ENCODE measurements at regions not wholly inside any gene's neighbourhood (a gene's known extent, or its start where the extent isn't known, plus 50 kb on each side); places are given as distances from the start of the nearest gene placed in this dataset.
A peak's percentile ranks its signal among the peaks of the same experiment; 100 is the strongest.

GRCh38 chr5:58326022-58326421 lies 133.9 kb downstream of the PLK2 start:
- H4K5ac ChIP-seq (ENCODE audit: low read length): no peak overlapping the region
- no peak overlapping the region for H3K27ac ChIP-seq (ENCODE audit: low read depth, low read length)
- H3K79me1 ChIP-seq (ENCODE audit: low read length): no peaks in the 10 kb centered on the region
- no peaks in the 10 kb centered on the region for H3K79me2 ChIP-seq (ENCODE audit: control insufficient read depth, insufficient read depth, low read length)
- no peak overlapping the region for H3K4me3 ChIP-seq (ENCODE audit: low read length)
- DNase-seq: no peak
- no peak overlapping the region for H3K4me2 ChIP-seq (ENCODE audit: low read length)
- no peak overlapping the region for H2AK5ac ChIP-seq (ENCODE audit: low read length)
- no peak overlapping the region for H2BK5ac ChIP-seq (ENCODE audit: low read length)
- no peaks in the 10 kb centered on the region for H3K4me1 ChIP-seq (ENCODE audit: control insufficient read depth, low read depth, low read length)
- no peak overlapping the region for H2BK15ac ChIP-seq (replicated peaks; ENCODE audit: low read depth)
- H3K56ac ChIP-seq (ENCODE audit: low read length): no peak overlapping the region
- no peak overlapping the region for H2BK120ac ChIP-seq (ENCODE audit: low read depth, low read length)
- no peak overlapping the region for H3K9ac ChIP-seq (ENCODE audit: low read length)
- no peak overlapping the region for H3K18ac ChIP-seq (ENCODE audit: low read length)
- no peaks in the 10 kb centered on the region for H3K36me3 ChIP-seq (ENCODE audit: control insufficient read depth, insufficient read depth, low read length)
- no peak overlapping the region for H3K23ac ChIP-seq (ENCODE audit: low read length)
- no peak overlapping the region for H4K8ac ChIP-seq (ENCODE audit: low read depth, low read length)
- H3K27me3 ChIP-seq (ENCODE audit: insufficient read depth, low read length, poor library complexity): no peaks in the 10 kb centered on the region
- whole genome bisulfite sequencing (ENCODE audit: extremely low coverage, insufficient coverage, low lambda C conversion rate): no CpG with 5 or more reads among the region's 1 CpG
- H3K4ac ChIP-seq (ENCODE audit: low read depth, low read length): no peak overlapping the region

GRCh38 chr5:58322453-58322852 lies 137.4 kb downstream of the PLK2 start:
- no peak overlapping the region for H2BK5ac ChIP-seq (ENCODE audit: low read length)
- H3K56ac ChIP-seq (ENCODE audit: low read length): no peak overlapping the region
- H2BK120ac ChIP-seq (ENCODE audit: low read depth, low read length): no peak overlapping the region
- no peak overlapping the region for H3K4ac ChIP-seq (ENCODE audit: low read depth, low read length)
- H3K27me3 ChIP-seq (ENCODE audit: insufficient read depth, low read length, poor library complexity): no peaks in the 10 kb centered on the region
- no peaks in the 10 kb centered on the region for H3K79me2 ChIP-seq (ENCODE audit: control insufficient read depth, insufficient read depth, low read length)
- H3K4me3 ChIP-seq (ENCODE audit: low read length): no peak overlapping the region
- H4K8ac ChIP-seq (ENCODE audit: low read depth, low read length): no peak overlapping the region
- no peak overlapping the region for H4K5ac ChIP-seq (ENCODE audit: low read length)
- H2AK5ac ChIP-seq (ENCODE audit: low read length): no peak overlapping the region
- peak; percentile 63 for DNase-seq
- no peak overlapping the region for H3K23ac ChIP-seq (ENCODE audit: low read length)
- H3K36me3 ChIP-seq (ENCODE audit: control insufficient read depth, insufficient read depth, low read length): no peaks in the 10 kb centered on the region
- no peaks in the 10 kb centered on the region for H3K4me1 ChIP-seq (ENCODE audit: control insufficient read depth, low read depth, low read length)
- H3K27ac ChIP-seq (ENCODE audit: low read depth, low read length): no peak overlapping the region
- H3K18ac ChIP-seq (ENCODE audit: low read length): no peak overlapping the region
- no peak overlapping the region for H3K9ac ChIP-seq (ENCODE audit: low read length)
- no peak overlapping the region for H3K4me2 ChIP-seq (ENCODE audit: low read length)
- H3K79me1 ChIP-seq (ENCODE audit: low read length): no peaks in the 10 kb centered on the region
- no CpG with 5 or more reads among the region's 3 CpGs for WGBS (ENCODE audit: extremely low coverage, insufficient coverage, low lambda C conversion rate)
- no peak overlapping the region for H2BK15ac ChIP-seq (replicated peaks; ENCODE audit: low read depth)

GRCh38 chr5:58318468-58318867 lies 141.4 kb downstream of the PLK2 start:
- Histone ChIP-seq H3K4me2 (ENCODE audit: low read length) (no peak overlapping the region), H2AK5ac (ENCODE audit: low read length) (no peak overlapping the region), H3K23ac (ENCODE audit: low read length) (no peak overlapping the region), H3K27ac (ENCODE audit: low read depth, low read length) (no peak overlapping the region), H3K36me3 (ENCODE audit: control insufficient read depth, insufficient read depth, low read length) (no peaks in the 10 kb centered on the region), H4K5ac (ENCODE audit: low read length) (no peak overlapping the region), H3K4ac (ENCODE audit: low read depth, low read length) (no peak overlapping the region), H3K79me2 (ENCODE audit: control insufficient read depth, insufficient read depth, low read length) (no peaks in the 10 kb centered on the region), H2BK5ac (ENCODE audit: low read length) (no peak overlapping the region), H3K9ac (ENCODE audit: low read length) (no peak overlapping the region), H2BK15ac (replicated peaks; ENCODE audit: low read depth) (no peak overlapping the region), H3K56ac (ENCODE audit: low read length) (no peak overlapping the region), H3K4me1 (ENCODE audit: control insufficient read depth, low read depth, low read length) (no peaks in the 10 kb centered on the region), H3K27me3 (ENCODE audit: insufficient read depth, low read length, poor library complexity) (no peaks in the 10 kb centered on the region), H3K79me1 (ENCODE audit: low read length) (no peaks in the 10 kb centered on the region), H2BK120ac (ENCODE audit: low read depth, low read length) (no peak overlapping the region), H3K4me3 (ENCODE audit: low read length) (no peak overlapping the region), H3K18ac (ENCODE audit: low read length) (no peak overlapping the region), H4K8ac (ENCODE audit: low read depth, low read length) (no peak overlapping the region)
- WGBS (ENCODE audit: extremely low coverage, insufficient coverage, low lambda C conversion rate): no CpG with 5 or more reads among the region's 1 CpG
- no peak for DNase-seq

GRCh38 chr5:58317808-58318207 lies 142.1 kb downstream of the PLK2 start:
- H3K36me3 ChIP-seq (ENCODE audit: control insufficient read depth, insufficient read depth, low read length): no peaks in the 10 kb centered on the region
- no peak overlapping the region for H3K27ac ChIP-seq (ENCODE audit: low read depth, low read length)
- no peak overlapping the region for H3K23ac ChIP-seq (ENCODE audit: low read length)
- H3K4me3 ChIP-seq (ENCODE audit: low read length): no peak overlapping the region
- H4K5ac ChIP-seq (ENCODE audit: low read length): no peak overlapping the region
- no peaks in the 10 kb centered on the region for H3K79me2 ChIP-seq (ENCODE audit: control insufficient read depth, insufficient read depth, low read length)
- no peak overlapping the region for H3K4ac ChIP-seq (ENCODE audit: low read depth, low read length)
- H3K56ac ChIP-seq (ENCODE audit: low read length): no peak overlapping the region
- H2BK5ac ChIP-seq (ENCODE audit: low read length): no peak overlapping the region
- H3K79me1 ChIP-seq (ENCODE audit: low read length): no peaks in the 10 kb centered on the region
- no peak overlapping the region for H3K18ac ChIP-seq (ENCODE audit: low read length)
- H4K8ac ChIP-seq (ENCODE audit: low read depth, low read length): no peak overlapping the region
- no peak overlapping the region for H3K4me2 ChIP-seq (ENCODE audit: low read length)
- no peak overlapping the region for H3K9ac ChIP-seq (ENCODE audit: low read length)
- no peak overlapping the region for H2BK120ac ChIP-seq (ENCODE audit: low read depth, low read length)
- no peaks in the 10 kb centered on the region for H3K4me1 ChIP-seq (ENCODE audit: control insufficient read depth, low read depth, low read length)
- H2AK5ac ChIP-seq (ENCODE audit: low read length): no peak overlapping the region
- no peak for DNase-seq
- H2BK15ac ChIP-seq (replicated peaks; ENCODE audit: low read depth): no peak overlapping the region
- no peaks in the 10 kb centered on the region for H3K27me3 ChIP-seq (ENCODE audit: insufficient read depth, low read length, poor library complexity)

GRCh38 chr5:58317009-58317408 lies 142.9 kb downstream of the PLK2 start:
- Histone ChIP-seq H3K56ac (ENCODE audit: low read length) (no peak overlapping the region), H2BK120ac (ENCODE audit: low read depth, low read length) (no peak overlapping the region), H3K18ac (ENCODE audit: low read length) (no peak overlapping the region), H4K5ac (ENCODE audit: low read length) (no peak overlapping the region), H2BK15ac (replicated peaks; ENCODE audit: low read depth) (no peak overlapping the region), H2AK5ac (ENCODE audit: low read length) (no peak overlapping the region), H3K4me1 (ENCODE audit: control insufficient read depth, low read depth, low read length) (no peaks in the 10 kb centered on the region), H3K23ac (ENCODE audit: low read length) (no peak overlapping the region), H3K4me3 (ENCODE audit: low read length) (no peak overlapping the region), H3K9ac (ENCODE audit: low read length) (no peak overlapping the region), H3K4me2 (ENCODE audit: low read length) (no peak overlapping the region), H2BK5ac (ENCODE audit: low read length) (no peak overlapping the region), H3K27ac (ENCODE audit: low read depth, low read length) (no peak overlapping the region), H3K36me3 (ENCODE audit: control insufficient read depth, insufficient read depth, low read length) (no peaks in the 10 kb centered on the region), H3K79me2 (ENCODE audit: control insufficient read depth, insufficient read depth, low read length) (no peaks in the 10 kb centered on the region), H3K79me1 (ENCODE audit: low read length) (no peaks in the 10 kb centered on the region), H3K4ac (ENCODE audit: low read depth, low read length) (no peak overlapping the region), H3K27me3 (ENCODE audit: insufficient read depth, low read length, poor library complexity) (no peaks in the 10 kb centered on the region), H4K8ac (ENCODE audit: low read depth, low read length) (no peak overlapping the region)
- DNase-seq: no peak
- no CpG with 5 or more reads among the region's 7 CpGs for WGBS (ENCODE audit: extremely low coverage, insufficient coverage, low lambda C conversion rate)

- H2BK5ac ChIP-seq (ENCODE audit: low read length): no peak overlapping the region
- no peak overlapping the region for H3K27ac ChIP-seq (ENCODE audit: low read depth, low read length)
- no peaks in the 10 kb centered on the region for H3K4me1 ChIP-seq (ENCODE audit: control insufficient read depth, low read depth, low read length)
- H3K36me3 ChIP-seq (ENCODE audit: control insufficient read depth, insufficient read depth, low read length): no peaks in the 10 kb centered on the region
- H4K5ac ChIP-seq (ENCODE audit: low read length): no peak overlapping the region
- H3K18ac ChIP-seq (ENCODE audit: low read length): no peak overlapping the region
- no peak overlapping the region for H3K4ac ChIP-seq (ENCODE audit: low read depth, low read length)
- H3K4me2 ChIP-seq (ENCODE audit: low read length): no peak overlapping the region
- H4K8ac ChIP-seq (ENCODE audit: low read depth, low read length): no peak overlapping the region
- H3K27me3 ChIP-seq (ENCODE audit: insufficient read depth, low read length, poor library complexity): no peaks in the 10 kb centered on the region
- H3K79me2 ChIP-seq (ENCODE audit: control insufficient read depth, insufficient read depth, low read length): no peaks in the 10 kb centered on the region
- H2BK15ac ChIP-seq (replicated peaks; ENCODE audit: low read depth): no peak overlapping the region
- WGBS (ENCODE audit: extremely low coverage, insufficient coverage, low lambda C conversion rate): no CpG with 5 or more reads among the region's 1 CpG
- no peak overlapping the region for H3K4me3 ChIP-seq (ENCODE audit: low read length)
- no peak overlapping the region for H2AK5ac ChIP-seq (ENCODE audit: low read length)
- no peak overlapping the region for H3K56ac ChIP-seq (ENCODE audit: low read length)
- no peak for DNase-seq
- H2BK120ac ChIP-seq (ENCODE audit: low read depth, low read length): no peak overlapping the region
- no peaks in the 10 kb centered on the region for H3K79me1 ChIP-seq (ENCODE audit: low read length)
- no peak overlapping the region for H3K23ac ChIP-seq (ENCODE audit: low read length)
- H3K9ac ChIP-seq (ENCODE audit: low read length): no peak overlapping the region
Measured at GRCh38 chr5:58315794-58316193, 144.1 kb downstream of the PLK2 start.
